HG02610 (cell line): ENCODE measurements at regions not wholly inside any gene's neighbourhood (a gene's known extent, or its start where the extent isn't known, plus 50 kb on each side); places are given as distances from the start of the nearest gene placed in this dataset.
"Not testable (repeated sequence)": the region's sequence is repeated elsewhere in the genome, so short reads cannot be mapped to it uniquely, and the experiment has no call there.

Experiments
- ATAC-seq: cut with Tn5 transposase; IDR thresholded peaks from one replicate; pipeline ENCODE4 v1.9.1; 2021; ENCODE audit warnings: mild to moderate bottlenecking, moderate library complexity; ENCODE audit not compliant: unreplicated experiment

GRCh38 chr6:37580176-37580955, 80.7 kb upstream of the CCDC167 start:
- ATAC-seq: no peak

- ATAC-seq: no peak
These were observed 79.9 kb upstream of the CCDC167 start for GRCh38 chr6:37579444-37580067.

GRCh38 chr6:37578104-37578503, 78.4 kb upstream of the CCDC167 start:
- no peak for ATAC-seq

- no peak for ATAC-seq
These were observed 76.6 kb upstream of the CCDC167 start for GRCh38 chr6:37576336-37576737.

- no peak for ATAC-seq
These were observed 75.5 kb upstream of the CCDC167 start for GRCh38 chr6:37575221-37575620.

- ATAC-seq: no peak
These were observed 72.6 kb upstream of the CCDC167 start for GRCh38 chr6:37572334-37572733.

- no peak for ATAC-seq
These were observed 70.9 kb upstream of the CCDC167 start for GRCh38 chr6:37570482-37571133.

GRCh38 chr6:37569743-37570481, 70.2 kb upstream of the CCDC167 start:
- no peak for ATAC-seq

- ATAC-seq: no peak
These were observed 69.6 kb upstream of the CCDC167 start for GRCh38 chr6:37569317-37569716.

- ATAC-seq: no peak
These were observed 67.3 kb upstream of the CCDC167 start for GRCh38 chr6:37566950-37567349.

GRCh38 chr6:37566111-37566949, 66.6 kb upstream of the CCDC167 start:
- peak; percentile 41 for ATAC-seq

GRCh38 chr6:37565267-37566110, 65.8 kb upstream of the CCDC167 start:
- ATAC-seq: no peak

GRCh38 chr6:37562926-37563288, 63.2 kb upstream of the CCDC167 start:
- ATAC-seq: not testable (repeated sequence)

GRCh38 chr6:37561361-37561760, 61.7 kb upstream of the CCDC167 start:
- ATAC-seq: no peak

GRCh38 chr6:37560737-37561103, 61.0 kb upstream of the CCDC167 start:
- ATAC-seq: no peak

GRCh38 chr6:37559501-37559900, 59.8 kb upstream of the CCDC167 start:
- no peak for ATAC-seq

GRCh38 chr6:37559050-37559449, 59.4 kb upstream of the CCDC167 start:
- no peak for ATAC-seq

GRCh38 chr6:37558646-37559045, 59.0 kb upstream of the CCDC167 start:
- ATAC-seq: no peak

GRCh38 chr6:37558168-37558567, 58.5 kb upstream of the CCDC167 start:
- no peak for ATAC-seq

GRCh38 chr6:37557645-37558114, 58.0 kb upstream of the CCDC167 start:
- ATAC-seq: no peak
